LNCAP (cell line): ENCODE measurements at regions not wholly inside any gene's neighbourhood (a gene's known extent, or its start where the extent isn't known, plus 50 kb on each side); places are given as distances from the start of the nearest gene placed in this dataset.

Experiments
- TF ChIP-seq, protein P1 (sequence below): fragments of 450-650 bp; IDR thresholded peaks from 2 replicates; pipeline ENCODE4 v1.5.1; 2017; ENCODE audit warnings: mild to moderate bottlenecking

DNA sequence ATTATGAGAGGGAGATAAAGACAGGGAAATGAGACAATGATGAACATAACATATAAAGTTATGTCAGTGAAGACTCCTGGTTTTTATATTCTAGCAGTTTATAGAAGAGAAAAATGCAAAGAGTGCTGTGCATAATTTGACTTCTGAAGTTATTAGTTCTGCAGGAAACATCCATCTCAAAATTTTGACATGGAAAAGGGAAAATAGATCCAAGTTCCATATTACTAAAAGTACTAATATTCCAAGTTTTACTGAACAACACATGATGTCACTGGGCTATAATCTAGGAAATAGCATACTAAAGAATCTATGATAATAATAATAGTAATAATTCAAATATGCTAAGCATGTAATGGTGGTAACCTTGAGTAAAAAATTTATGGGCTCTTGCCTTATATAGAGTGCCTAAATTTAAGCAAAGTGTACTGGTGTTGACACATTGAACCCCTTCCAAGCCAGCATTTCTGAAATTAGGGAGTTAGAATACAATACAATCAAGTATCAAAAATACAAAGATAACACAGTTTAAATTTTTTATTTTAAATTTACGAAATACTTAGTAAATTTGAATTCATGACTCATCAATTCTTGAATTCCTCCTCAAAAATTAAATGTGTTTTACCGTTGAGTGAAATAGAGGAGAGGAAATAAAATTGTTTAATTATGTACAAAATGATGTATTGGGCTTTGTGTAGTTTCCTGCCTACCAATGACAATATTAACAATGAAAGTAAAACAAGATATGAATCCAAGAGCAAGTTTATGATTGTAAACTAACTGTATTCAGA is 102.8 kb upstream of the KCND2 start:
- TF ChIP-seq, protein P1, sequence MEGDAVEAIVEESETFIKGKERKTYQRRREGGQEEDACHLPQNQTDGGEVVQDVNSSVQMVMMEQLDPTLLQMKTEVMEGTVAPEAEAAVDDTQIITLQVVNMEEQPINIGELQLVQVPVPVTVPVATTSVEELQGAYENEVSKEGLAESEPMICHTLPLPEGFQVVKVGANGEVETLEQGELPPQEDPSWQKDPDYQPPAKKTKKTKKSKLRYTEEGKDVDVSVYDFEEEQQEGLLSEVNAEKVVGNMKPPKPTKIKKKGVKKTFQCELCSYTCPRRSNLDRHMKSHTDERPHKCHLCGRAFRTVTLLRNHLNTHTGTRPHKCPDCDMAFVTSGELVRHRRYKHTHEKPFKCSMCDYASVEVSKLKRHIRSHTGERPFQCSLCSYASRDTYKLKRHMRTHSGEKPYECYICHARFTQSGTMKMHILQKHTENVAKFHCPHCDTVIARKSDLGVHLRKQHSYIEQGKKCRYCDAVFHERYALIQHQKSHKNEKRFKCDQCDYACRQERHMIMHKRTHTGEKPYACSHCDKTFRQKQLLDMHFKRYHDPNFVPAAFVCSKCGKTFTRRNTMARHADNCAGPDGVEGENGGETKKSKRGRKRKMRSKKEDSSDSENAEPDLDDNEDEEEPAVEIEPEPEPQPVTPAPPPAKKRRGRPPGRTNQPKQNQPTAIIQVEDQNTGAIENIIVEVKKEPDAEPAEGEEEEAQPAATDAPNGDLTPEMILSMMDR = no peak

DNA sequence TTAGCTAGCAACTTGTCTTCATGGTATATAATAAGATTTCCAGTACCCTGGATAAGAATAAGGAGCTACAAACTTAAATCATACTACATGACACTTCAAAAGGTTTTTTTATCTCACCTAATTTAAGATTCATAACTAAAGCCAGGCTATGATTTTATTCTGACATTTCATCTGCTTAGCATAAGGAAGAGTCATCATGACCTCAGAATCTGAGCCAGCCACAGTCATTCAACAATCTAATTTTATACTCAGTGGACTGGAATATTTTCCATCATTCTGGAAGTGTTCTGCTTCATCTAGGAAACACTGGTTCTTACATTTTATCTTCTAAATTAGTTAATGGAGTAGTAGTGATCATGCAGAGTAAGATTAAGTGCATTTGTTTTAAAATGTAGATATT is 102.1 kb upstream of the KCND2 start:
- TF ChIP-seq, protein P1 = no peak

DNA sequence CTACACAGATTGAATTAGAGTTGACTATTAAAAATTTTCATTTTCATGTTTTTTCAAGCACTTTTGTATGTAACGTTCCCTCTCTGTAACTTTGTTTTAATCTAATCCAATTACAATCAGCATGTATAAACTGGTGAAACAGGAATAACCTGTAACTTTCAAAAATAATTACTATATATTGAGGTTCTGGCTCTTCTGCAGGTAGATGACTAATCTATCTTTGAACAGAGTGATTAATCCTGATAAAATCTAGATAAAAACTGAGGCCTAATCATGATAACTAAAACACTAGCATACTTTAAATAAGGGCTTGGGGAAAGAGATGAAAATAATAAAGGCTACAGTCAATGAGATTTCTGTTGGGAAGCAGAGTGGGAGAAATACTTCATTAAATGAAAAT is 101.6 kb upstream of the KCND2 start:
- TF ChIP-seq, protein P1 = no peak

DNA sequence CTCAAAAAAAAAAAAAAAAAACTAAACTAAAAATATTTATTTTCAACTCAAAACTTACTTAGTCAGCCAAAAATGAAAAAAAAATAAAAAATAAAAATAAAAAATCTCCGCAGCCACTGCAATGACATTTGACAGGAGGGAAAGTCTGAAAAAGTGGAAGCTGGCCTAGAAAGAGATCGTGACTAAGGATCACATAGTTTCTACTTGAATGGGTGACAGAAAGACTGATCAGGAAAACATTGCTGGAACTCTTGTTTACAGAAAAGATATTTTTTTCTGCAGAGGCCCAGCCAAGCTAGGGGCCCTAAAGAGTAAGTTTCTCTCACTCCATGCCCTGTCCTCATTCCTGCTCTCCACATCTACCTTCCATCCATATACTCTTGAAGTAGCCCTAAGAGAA is 92.8 kb upstream of the KCND2 start:
- TF ChIP-seq, protein P1 = no peak

GRCh38 chr7:120181499-120181898 is 91.5 kb upstream of the KCND2 start:
- TF ChIP-seq, protein P1 = no peak

GRCh38 chr7:120184866-120185265 is 88.1 kb upstream of the KCND2 start:
- TF ChIP-seq, protein P1 = no peak

GRCh38 chr7:120185940-120186682 is 86.9 kb upstream of the KCND2 start:
- TF ChIP-seq, protein P1 = no peak
